Gastrocnemius medialis (tissue), 4 donors: ENCODE measurements at regions not wholly inside any gene's neighbourhood (a gene's known extent, or its start where the extent isn't known, plus 50 kb on each side); places are given as distances from the start of the nearest gene placed in this dataset.
"Not testable (repeated sequence)": the region's sequence is repeated elsewhere in the genome, so short reads cannot be mapped to it uniquely, and the experiment has no call there.

ENCODE experiments used
- ATAC-seq, 2 donors: fragments of 150-250 bp; one replicate each; pipeline ENCODE4 v1.9.1; 2016
- DNase-seq, 2 donors: peaks; one replicate each; pipeline ENCODE4 v3.0.0-alpha.2; 2019
- H3K27ac ChIP-seq, 4 donors: fragments of 200-600 bp; sonication (generic); 1 replicate in 1 of 4; 2 replicates in 3 of 4; pipeline ENCODE4 v1.5.1; 2016 to 2018; ENCODE audit warnings: mild to moderate bottlenecking in 2 of 4, moderate library complexity in 1 of 4
- H3K27me3 ChIP-seq, 3 donors: fragments of 200-600 bp; sonication (generic) in 2 of 3; 1 replicate in 1 of 3; 2 replicates in 2 of 3; pipeline versions ENCODE4 v1.5.1 to v1.6.0; 2016 to 2019; ENCODE audit warnings: mild to moderate bottlenecking in 1 of 3, moderate library complexity in 1 of 3
- H3K36me3 ChIP-seq, 2 donors: fragments of 200-600 bp; sonication (generic) in 1 of 2; one replicate each; pipeline ENCODE4 v1.5.1; 2017 to 2018
- H3K4me1 ChIP-seq, 2 donors: fragments of 200-600 bp; sonication (generic) in 1 of 2; one replicate each; pipeline ENCODE4 v1.5.1; 2016 to 2017; ENCODE audit warnings: mild to moderate bottlenecking in 2 of 2
- H3K4me3 ChIP-seq, 4 donors: fragments of 200-600 bp; sonication (generic) in 3 of 4; 1 replicate in 1 of 4; 2 replicates in 3 of 4; pipeline ENCODE4 v1.5.1; 2016 to 2019; ENCODE audit warnings: mild to moderate bottlenecking in 2 of 4
- H3K9me3 ChIP-seq, 3 donors: fragments of 200-600 bp; sonication (generic) in 2 of 3; 1 replicate in 1 of 3; 2 replicates in 2 of 3; pipeline ENCODE4 v1.5.1; 2016 to 2019
- CTCF ChIP-seq, 5 experiments: fragments of 450-650 bp in 3 of 5; fragments of 200-600 bp in 2 of 5; sonication (generic) in 2 of 5; IDR thresholded peaks in 4 of 5; conservative IDR thresholded peaks in 1 of 5; 1 replicate in 4 of 5; 2 replicates in 1 of 5; pipeline ENCODE4 v1.5.1; 2016 to 2019; ENCODE audit warnings: antibody characterized with exemption in 5 of 5, mild to moderate bottlenecking in 3 of 5, moderate library complexity in 3 of 5
- POLR2A ChIP-seq, 2 donors: fragments of 450-650 bp; IDR thresholded peaks; one replicate each; pipeline ENCODE4 v1.6.1; 2017; ENCODE audit warnings: antibody characterized with exemption in 2 of 2, mild to moderate bottlenecking in 2 of 2, moderate library complexity in 2 of 2
- in situ Hi-C, 4 donors: fragments of 200-750 bp; cut with MboI; loops; one replicate each; pipeline versions ENCODE4 v1.15.0 to v1.8.0; 2017; ENCODE audit warnings: low sequenced_read_pairs in 4 of 4
- intact Hi-C: fragments of 100-400 bp; cut with DNase I; formaldehyde crosslinking; loops from one replicate; pipeline ENCODE4 v1.15.1; 2023; ENCODE audit warnings: low total_unique reads

GRCh38 chr21:7951854-7952519, 2569.4 kb upstream of the TPTE start:
- ATAC-seq = no peak
- intact Hi-C loops = no loop called here
- Histone ChIP-seq H3K27me3 (no peaks in the 10 kb centered on the region), H3K9me3 (peaks cover 9 to 26% (median 15%) of the 10 kb centered on the region in 3 donors), H3K4me3 (no peak overlapping the region), H3K4me1 (no peaks in the 10 kb centered on the region), H3K36me3 (no peaks in the 10 kb centered on the region), H3K27ac (no peak overlapping the region)
- no peak for TF ChIP-seq CTCF (IDR thresholded peaks at IDR 0.05 in 4 of 5, conservative IDR thresholded peaks at IDR 0.05 in 1 of 5)
- no peak for TF ChIP-seq POLR2A (IDR thresholded peaks at IDR 0.05)
- in situ Hi-C loops = no loop called here
- DNase-seq = no peak

DNA sequence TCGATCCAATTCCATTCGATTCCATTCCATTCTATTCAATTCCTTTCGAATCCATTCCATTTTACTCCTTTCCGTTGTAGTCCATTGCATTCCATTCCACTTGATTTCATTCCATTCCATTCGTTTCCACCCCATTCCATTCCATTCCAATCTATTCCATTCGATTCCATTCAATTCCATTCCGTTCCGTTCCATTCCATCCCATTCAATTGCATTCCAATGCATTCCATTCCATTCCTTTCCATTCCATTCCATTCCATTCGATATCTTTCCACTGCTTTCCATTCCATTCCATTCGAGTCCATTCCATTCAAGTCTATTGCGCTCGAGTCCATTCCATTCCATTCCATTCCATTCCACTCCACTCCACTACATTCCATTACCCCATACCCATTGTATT, 2568.7 kb upstream of the TPTE start:
- intact Hi-C loops (no loop called here), in situ Hi-C loops (no loop called here)
- Histone ChIP-seq H3K9me3 (peaks cover 9 to 26% (median 15%) of the 10 kb centered on the region in 3 donors), H3K27me3 (no peaks in the 10 kb centered on the region), H3K4me3 (no peak overlapping the region), H3K4me1 (no peaks in the 10 kb centered on the region), H3K36me3 (no peaks in the 10 kb centered on the region), H3K27ac (no peak overlapping the region)
- TF ChIP-seq CTCF (IDR thresholded peaks at IDR 0.05 in 4 of 5, conservative IDR thresholded peaks at IDR 0.05 in 1 of 5) (no peak), POLR2A (IDR thresholded peaks at IDR 0.05) (no peak)
- ATAC-seq = no peak
- no peak for DNase-seq

- Histone ChIP-seq H3K4me3 (no peak overlapping the region), H3K27me3 (no peaks in the 10 kb centered on the region), H3K36me3 (no peaks in the 10 kb centered on the region), H3K9me3 (peaks cover 9 to 26% (median 15%) of the 10 kb centered on the region in 3 donors), H3K27ac (no peak overlapping the region), H3K4me1 (no peaks in the 10 kb centered on the region)
- in situ Hi-C loops (no loop called here), intact Hi-C loops (no loop called here)
- no peak for DNase-seq
- TF ChIP-seq CTCF (IDR thresholded peaks at IDR 0.05 in 4 of 5, conservative IDR thresholded peaks at IDR 0.05 in 1 of 5) (no peak), POLR2A (IDR thresholded peaks at IDR 0.05) (no peak)
- ATAC-seq = no peak
These were observed 2568.3 kb upstream of the TPTE start for GRCh38 chr21:7953058-7953457.

DNA sequence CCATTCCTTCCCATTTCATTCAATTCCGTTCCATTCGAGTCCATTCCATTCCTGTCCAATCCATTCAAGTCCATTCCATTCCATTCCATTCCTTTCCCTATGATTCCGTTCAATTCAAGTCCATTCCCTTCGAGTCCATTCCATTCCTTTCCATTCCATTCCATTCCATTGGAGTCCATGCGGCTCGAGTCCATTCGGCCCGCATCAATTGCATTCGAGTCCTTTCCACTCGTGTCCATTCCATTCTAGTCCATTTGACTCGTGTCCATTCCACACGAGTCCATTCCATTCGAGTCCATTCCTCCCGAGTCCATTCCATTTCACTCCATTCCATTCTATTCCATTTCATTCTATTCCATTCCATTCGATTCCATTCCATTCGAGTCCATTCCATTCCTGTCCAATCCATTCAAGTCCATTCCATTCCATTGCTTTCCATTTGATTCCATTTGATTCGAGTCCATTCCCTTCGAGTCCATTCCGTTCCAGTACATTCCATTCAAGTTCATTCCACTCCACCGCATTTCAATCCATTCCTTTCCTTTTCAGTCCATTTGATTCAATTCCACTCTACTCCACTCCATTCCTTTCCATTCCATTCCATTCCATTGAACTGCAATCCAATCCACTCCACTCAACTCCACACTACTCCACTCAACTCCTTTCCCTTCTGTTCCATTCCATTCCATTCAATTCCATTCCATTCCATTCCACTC, 2565.9 kb upstream of the TPTE start:
- H3K4me1 ChIP-seq, in situ Hi-C loops, DNase-seq, intact Hi-C loops, H3K36me3 ChIP-seq, H3K27me3 ChIP-seq, H3K27ac ChIP-seq, H3K4me3 ChIP-seq: not testable (repeated sequence)
- H3K9me3 ChIP-seq = peaks cover 8 to 22% (median 9%) of the 10 kb centered on the region in 3 donors
- peak in 1 of 2 donors; percentile 8 for ATAC-seq

DNA sequence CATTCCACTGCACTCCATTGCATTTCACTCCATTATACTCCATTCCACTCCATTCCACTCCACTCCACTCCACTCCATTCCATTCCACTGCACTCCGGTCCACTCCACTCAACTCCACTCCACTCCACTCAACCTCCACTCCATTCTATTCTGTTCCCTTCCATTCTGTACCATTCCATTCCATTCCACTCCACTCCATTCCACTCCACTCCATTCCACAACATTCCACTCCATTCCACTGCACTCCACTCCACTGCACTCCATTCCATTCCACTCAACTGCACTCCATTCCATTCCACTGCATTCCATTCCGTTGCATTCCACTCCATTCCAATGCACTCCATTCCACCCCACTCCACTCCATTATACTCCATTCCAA, 2565.3 kb upstream of the TPTE start:
- peak in 1 of 2 donors; percentile 13 for ATAC-seq
- H3K4me3 ChIP-seq, H3K36me3 ChIP-seq, H3K4me1 ChIP-seq, intact Hi-C loops, H3K27me3 ChIP-seq, in situ Hi-C loops, DNase-seq, H3K27ac ChIP-seq: not testable (repeated sequence)
- peaks cover 9 to 20% (median 9%) of the 10 kb centered on the region in 3 donors for H3K9me3 ChIP-seq

- H3K4me1 ChIP-seq, H3K27ac ChIP-seq, in situ Hi-C loops, H3K4me3 ChIP-seq, intact Hi-C loops, DNase-seq, H3K36me3 ChIP-seq, H3K27me3 ChIP-seq: not testable (repeated sequence)
- ATAC-seq = peak in 1 of 2 donors; percentile 30
- H3K9me3 ChIP-seq = peaks cover 9 to 14% (median 12%) of the 10 kb centered on the region in 3 donors
These were observed 2564.2 kb upstream of the TPTE start for GRCh38 chr21:7956998-7957712.
